ENCODE measurements at regions not wholly inside any gene's neighbourhood (a gene's known extent, or its start where the extent isn't known, plus 50 kb on each side); places are given as distances from the start of the nearest gene placed in this dataset.
"Not testable (repeated sequence)": the region's sequence is repeated elsewhere in the genome, so short reads cannot be mapped to it uniquely, and the experiment has no call there.

DNA sequence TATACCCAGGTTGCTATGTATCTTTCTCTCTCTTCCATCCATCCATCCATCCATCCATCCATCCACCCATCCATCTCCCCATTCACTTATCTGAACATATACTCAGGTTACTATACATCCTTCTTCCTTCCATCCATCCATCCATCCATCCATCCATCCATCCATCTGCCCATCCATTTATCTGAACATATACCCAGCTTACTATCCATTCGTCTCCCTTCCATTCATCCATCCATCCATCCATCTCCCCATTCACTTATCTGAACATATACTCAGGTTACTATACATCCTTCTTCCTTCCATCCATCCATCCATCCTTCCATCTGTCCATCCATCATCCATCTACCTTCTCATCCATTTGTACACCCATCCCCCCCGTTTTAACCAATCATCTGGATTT is 75.9 kb upstream of the SFSWAP start:
- not testable (repeated sequence) for TF ChIP-seq CTCF (IDR thresholded peaks at IDR 0.05; ENCODE audit: insufficient read depth, low read length); POLR2AphosphoS5 (IDR thresholded peaks at IDR 0.05; ENCODE audit: low read depth)
